Sigmoid colon (tissue), 4 donors: ENCODE measurements at regions not wholly inside any gene's neighbourhood (a gene's known extent, or its start where the extent isn't known, plus 50 kb on each side); places are given as distances from the start of the nearest gene placed in this dataset.

Experiments used
- CTCF ChIP-seq, 4 experiments: fragments of 450-650 bp in 3 of 4; fragments of 200-600 bp in 1 of 4; IDR thresholded peaks; one replicate each; pipeline ENCODE4 v1.5.1; 2016 to 2019; ENCODE audit warnings: antibody characterized with exemption in 4 of 4, mild to moderate bottlenecking in 3 of 4, moderate library complexity in 2 of 4
- EP300 ChIP-seq, 4 donors: sonication (generic); formaldehyde crosslinking; IDR thresholded peaks; one replicate each; pipeline ENCODE4 v1.6.1; 2017; ENCODE audit warnings: antibody characterized with exemption in 4 of 4
- POLR2A ChIP-seq, 2 donors: fragments of 450-650 bp; IDR thresholded peaks; one replicate each; pipeline ENCODE4 v1.6.1; 2016; ENCODE audit warnings: antibody characterized with exemption in 2 of 2, mild to moderate bottlenecking in 2 of 2, moderate library complexity in 2 of 2

GRCh38 chr11:106400949-106401570 lies 323.6 kb downstream of the AASDHPPT start:
- TF ChIP-seq CTCF (IDR thresholded peaks at IDR 0.05) (no peak), POLR2A (IDR thresholded peaks at IDR 0.05) (no peak), EP300 (IDR thresholded peaks at IDR 0.05) (no peak)
